GM21360 (cell line): ENCODE measurements at regions not wholly inside any gene's neighbourhood (a gene's known extent, or its start where the extent isn't known, plus 50 kb on each side); places are given as distances from the start of the nearest gene placed in this dataset.
"Not testable (repeated sequence)": the region's sequence is repeated elsewhere in the genome, so short reads cannot be mapped to it uniquely, and the experiment has no call there.

Experiments used
- ATAC-seq: cut with Tn5 transposase; IDR thresholded peaks from one replicate; pipeline ENCODE4 v1.9.1; 2021; ENCODE audit warnings: mild to moderate bottlenecking, moderate library complexity; ENCODE audit not compliant: unreplicated experiment

DNA sequence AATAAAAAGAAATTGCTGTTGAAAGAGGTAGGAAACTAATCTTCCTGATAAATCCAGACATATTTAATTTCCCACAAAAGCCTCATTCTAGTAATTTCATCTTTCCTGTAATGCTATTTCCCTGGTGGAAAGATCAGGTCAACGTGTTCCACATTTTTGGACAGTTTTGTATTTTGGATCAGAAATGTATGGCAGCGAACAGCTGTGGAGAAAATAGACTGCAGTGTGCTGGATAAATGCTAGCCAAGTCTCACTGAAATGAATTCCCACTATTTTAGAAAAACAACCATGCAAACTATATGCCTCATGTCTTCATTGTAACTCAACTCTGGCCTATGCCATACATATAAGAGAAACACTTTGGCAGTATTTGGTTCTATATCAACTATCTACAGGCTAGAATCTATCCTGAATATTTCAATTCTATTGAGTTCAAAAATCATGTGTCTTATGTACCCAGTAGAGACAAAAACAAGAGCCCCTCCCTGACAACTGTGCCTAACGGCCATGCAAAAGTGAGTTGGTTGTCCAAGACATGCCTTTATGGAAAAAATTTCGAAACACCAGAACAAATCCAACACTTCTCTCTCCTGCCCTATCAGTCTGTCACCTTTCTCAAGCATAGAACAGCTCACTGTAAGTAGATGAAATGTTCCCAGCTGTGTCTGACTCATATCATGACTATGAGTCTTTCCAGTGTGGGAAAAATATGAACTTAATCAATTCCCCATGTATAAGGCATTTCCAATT, 191.3 kb upstream of the NREP start:
- no peak for ATAC-seq

DNA sequence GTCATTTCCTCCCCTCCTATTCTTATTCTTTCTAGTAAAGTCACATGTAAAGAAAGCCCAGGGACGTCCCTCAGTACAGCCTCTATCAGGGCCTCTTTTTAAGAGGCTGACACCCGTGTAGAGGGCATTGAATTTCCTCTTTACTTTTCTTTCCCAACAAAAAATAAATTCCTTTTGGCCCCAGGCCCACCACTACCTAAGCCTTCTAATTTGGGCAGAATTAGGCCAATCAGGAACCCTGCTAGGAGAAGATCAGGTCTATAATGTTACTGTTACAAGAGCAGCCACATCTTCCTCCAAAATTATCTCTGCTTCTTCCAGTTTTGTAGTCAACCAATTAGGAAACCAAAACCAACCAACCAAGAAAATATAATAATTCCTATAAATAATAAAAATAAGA, 189.6 kb upstream of the NREP start:
- no peak for ATAC-seq

DNA sequence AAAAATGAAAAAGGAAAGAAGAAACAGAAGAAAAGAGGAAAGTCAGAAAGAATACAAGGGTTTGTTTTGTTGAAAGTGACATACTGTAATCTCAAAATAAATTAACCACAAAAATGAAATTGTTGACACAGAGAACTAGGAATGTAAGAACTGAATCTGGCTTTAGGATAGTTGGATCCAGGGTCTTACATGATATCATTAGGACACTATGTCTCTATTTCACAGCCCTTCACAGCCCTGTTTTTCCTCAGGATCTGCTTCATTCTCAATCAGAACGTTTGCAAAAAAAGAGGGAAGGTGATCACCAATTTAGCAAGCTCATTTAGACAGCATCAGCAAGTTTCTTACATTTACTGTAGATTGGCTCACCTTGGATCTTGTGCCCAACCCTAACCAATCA, 188.5 kb upstream of the NREP start:
- no peak for ATAC-seq

DNA sequence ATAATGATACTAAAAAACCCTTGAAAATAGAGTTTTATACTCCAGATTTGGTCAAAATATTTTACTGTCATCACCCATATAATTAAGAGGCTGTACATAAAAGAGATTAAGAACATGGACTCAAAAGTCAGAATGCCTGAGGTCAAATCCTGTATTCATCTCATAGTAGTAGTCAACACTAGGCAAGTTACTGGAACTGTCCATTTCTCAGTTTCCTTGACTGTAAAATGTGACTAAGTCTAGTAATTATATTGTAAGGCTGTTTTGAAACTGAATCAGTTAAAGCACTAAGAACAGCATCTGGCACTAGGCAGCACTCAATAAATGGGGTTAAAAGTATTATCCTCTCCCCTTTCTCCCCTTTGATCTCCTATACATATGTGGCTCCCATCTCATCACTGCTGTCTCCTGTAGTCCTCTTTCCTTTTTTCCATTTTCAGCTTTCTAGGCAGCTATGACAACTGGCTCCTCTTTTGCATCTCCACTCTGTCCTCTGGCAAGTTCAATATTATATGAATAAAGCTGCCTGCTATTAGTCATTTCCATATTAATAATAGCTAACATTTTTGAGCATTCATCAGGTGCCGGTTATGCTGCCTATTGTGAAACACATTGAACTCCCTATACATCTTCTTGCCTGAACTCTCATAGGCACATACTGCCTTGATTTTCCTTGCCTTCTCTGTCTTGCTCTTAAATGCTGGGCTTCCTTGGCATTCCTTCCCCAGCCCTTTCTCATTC, 185.8 kb upstream of the NREP start:
- ATAC-seq = no peak

DNA sequence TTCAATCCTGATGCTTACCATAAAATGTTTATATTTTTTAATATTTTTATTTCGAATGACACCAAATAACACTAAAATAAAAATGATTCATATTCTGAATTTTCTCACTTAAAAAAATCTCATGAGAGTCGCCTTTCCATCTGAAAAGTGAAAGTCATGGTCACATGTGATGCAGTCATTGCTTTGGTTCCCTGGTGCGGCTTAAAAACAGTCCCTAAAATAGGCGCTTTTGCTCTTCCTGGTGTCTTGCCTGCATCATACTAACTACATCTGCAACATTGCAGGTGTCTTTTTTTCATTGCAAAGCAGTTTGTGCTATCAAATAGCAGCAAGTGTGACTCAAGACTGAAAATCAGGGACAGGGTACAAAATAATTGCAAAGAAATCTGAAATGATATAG, 185.2 kb upstream of the NREP start:
- peak; percentile 68 for ATAC-seq

DNA sequence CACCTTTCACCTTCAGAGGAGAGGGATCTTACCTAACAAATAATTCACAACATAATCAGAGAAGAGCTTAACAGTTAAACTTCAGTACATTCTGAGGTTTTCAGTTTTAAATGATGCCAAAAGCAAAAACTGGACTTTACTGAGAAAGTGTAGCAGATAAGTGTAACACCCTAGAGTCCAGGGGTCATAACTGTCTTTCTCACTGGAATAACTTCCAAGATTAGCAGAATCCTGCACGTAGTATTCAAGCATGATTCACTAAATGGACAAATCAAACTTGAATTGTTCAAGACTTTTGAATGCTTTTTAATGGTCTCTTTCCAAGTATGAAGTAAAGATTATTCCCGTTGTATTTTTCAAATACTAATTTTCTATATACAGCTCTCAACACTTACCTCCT, 180.1 kb upstream of the NREP start:
- no peak for ATAC-seq

DNA sequence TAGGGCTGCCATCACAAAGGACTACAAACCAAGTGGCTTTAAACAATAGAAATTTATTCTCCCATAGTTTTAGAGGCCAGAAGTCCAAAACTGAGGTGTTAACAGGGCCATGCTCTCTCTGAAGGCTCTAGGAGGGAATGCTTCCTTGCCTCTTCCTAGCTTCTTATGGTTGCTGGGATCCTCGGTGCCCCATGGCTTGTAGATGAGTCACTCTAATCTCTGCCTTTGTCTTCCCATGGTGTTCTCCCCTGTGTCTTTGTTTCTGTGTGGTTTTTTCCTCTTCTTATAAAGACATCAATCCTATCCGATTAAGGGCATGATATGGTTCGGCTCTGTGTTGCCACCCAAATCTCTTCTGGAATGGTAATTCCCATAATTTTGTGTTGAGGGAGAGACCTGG, 178.8 kb upstream of the NREP start:
- ATAC-seq = no peak

DNA sequence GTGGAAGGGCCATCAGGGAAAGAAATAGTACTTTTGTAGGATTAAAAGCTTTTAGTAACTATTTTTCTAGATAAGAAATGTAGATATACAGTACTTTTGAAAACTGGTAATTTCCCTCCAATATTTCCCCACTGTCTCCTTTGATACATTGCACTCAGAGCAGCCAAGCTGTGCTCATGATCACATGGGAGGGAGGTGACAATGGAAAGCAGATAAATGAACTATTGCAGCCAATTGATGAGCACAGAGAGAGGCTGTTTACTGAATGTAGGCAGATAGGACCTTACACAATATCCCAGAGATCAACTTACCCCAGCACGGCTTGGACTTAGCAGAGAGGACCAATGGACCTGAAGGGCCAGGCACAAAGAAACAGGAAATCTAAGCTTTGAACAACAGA, 178.0 kb upstream of the NREP start:
- no peak for ATAC-seq

DNA sequence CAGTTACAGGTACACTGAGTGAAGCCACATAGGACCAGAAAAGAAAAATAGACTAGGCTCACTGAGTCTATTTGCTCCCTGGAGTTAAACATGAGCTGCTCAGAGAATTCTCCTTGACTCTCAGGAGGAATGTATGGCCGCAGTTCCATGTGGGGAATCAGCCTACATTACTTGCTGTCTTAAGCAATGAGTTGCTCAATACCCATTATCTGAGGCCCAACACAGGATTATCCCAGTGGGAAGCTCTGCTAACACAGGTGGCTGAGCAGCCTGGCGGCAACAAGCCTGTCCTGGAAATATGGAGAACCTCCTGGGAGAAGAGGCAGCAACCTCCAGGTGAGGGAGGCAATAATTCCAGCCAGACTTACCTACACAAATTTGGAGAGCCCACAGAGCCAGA, 177.5 kb upstream of the NREP start:
- no peak for ATAC-seq

DNA sequence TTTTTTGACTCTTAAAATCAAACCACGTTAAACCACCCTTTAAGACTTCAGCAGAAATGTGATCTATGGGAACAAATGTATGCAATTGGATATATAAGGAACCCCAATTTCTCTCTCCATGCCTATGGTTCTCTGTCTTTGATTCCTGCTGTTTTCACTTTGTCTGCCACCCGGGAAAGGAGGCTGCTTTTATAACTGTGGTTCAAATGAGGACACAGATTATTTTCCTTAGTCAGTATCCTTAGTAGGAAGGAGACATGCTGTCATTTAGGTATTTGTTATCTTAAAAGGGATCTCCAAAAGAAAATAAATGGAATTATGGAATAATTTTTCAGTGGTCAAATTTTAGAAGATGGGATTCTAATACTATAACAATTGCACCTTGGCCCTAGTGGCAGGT, 176.1 kb upstream of the NREP start:
- ATAC-seq = no peak

DNA sequence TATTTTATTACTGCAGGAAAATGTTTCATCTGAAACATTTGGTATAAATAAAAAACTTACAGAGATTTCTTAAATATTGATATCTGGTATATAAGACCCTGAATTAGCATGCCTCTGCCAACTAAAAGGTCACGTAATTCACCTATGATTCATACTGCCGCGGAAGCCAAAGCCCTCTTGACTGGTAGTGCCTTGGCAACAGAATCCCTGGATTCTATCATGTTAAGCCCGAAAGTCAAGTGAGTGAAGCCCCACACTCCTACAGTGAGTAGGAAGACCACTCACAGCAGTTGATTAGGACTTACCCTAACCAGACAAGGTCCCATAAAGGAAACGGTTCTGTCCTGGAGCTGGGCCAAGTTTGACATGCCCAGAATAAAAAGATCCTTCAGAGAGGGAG, 175.6 kb upstream of the NREP start:
- no peak for ATAC-seq

DNA sequence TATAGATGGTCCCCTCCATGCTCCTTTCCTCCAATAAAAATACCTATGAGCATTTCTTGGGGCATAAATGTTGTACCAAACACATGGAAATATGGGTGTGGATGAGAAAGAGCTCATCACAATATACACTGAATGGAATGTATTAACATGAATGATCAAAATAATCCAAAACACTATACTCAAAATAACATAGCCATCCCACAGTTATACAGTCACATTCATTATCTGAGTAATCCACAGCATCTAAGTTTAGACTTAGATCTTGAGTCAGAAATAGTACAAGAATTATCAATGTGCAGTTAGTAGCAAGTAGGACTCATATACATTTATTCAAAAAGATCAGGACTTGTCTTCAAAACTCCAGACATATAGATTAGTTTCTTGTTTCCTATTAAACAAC, 175.2 kb upstream of the NREP start:
- ATAC-seq = no peak

DNA sequence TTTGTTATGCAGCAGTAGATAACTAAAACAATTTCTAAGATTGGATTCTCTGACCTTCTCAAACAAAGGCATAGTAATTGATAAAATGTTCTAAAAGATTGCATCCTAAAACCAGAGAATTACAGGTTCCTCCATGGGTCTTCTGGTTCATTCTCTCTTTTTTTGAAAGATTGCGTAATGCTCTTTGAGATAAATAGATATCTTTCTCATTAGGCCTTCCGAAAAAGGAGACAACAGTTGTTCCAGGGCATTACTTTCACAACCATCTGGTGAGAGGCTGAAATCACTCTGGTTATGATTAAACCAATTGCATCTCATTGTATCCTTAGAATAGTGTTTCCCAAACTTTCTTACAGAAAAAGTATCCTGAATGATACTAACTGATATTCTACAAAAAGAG, 174.7 kb upstream of the NREP start:
- no peak for ATAC-seq

DNA sequence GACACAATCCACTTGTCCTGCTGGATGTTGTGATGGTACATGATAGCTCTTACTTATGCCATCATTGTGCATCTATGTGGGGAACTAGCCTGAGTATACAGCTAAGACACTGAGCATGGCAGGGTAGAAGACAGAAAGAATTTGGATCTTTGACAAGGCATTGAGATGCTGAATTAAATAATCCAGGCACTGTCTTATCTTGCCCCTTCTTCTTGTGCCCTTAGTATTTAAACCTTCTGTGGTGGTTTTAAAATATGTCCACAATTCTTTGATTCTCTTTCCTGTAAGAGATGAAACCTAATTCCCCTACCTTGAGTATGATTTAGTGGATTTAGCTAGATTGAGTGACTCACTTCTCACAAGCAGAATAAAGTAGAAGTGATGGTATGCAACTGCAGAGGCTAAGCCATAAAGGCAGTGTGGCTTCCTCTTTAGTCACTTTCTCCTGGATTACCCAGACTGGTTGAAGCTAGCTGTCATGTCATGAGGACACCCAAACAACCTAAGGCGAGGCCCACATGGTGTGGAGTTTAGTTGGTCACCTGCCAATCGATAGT, 174.0 kb upstream of the NREP start:
- no peak for ATAC-seq

DNA sequence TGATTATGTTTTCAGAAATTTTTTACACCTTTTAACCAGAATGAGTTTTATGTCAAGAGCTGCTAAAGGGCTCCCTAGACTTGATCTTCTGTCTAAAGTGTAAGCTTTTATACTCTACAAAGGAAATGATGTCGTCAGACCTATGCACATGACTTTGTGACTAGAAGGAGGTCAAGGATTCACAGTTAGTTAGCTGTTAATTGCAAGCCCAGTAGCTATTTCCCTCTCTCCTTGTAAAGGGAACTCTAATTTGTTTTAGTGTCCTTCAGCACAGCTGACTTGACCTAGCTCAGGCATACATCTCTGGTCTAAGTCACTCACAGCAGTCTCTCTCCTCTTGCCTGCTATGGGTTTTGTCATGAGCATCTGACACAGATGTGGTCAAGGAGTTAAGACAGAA, 173.5 kb upstream of the NREP start:
- ATAC-seq = no peak

DNA sequence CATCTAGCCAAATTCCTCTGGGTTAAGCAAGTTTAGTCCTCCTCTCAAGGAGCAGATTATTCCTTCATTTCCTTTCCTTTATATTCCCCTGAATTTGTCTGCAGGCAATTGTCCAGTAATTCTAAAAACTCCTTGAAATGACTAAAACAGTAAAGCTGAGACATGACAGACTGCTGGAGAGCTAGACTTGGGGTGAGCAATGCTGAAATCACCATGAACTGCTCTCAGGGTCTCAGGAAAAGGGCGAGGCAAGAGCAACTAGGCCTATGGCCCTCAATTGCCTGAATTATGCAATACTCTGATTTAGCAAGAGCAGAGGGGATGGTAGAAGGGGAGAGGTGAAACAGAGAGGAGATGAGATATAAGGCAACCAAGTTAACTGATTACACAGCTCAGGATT, 172.9 kb upstream of the NREP start:
- ATAC-seq = no peak

DNA sequence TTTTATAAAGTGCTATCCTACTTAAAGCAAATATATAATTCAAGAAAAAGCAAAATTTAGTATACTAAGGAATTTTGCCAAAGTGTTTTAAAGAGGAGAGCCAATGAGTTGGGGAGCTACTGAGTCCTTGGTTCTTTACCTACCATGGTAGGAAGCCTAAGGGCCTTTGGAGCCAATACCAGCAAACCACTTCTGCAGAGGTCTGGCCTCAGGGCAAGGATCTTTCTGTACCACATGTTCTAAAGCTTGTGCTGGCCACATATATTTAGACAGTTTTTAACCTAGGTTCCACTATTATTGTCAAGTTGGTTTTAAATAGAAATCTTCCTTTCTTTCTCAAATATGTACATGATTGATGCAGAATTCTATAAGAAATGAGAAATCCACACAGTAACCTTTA, 172.3 kb upstream of the NREP start:
- ATAC-seq = no peak

DNA sequence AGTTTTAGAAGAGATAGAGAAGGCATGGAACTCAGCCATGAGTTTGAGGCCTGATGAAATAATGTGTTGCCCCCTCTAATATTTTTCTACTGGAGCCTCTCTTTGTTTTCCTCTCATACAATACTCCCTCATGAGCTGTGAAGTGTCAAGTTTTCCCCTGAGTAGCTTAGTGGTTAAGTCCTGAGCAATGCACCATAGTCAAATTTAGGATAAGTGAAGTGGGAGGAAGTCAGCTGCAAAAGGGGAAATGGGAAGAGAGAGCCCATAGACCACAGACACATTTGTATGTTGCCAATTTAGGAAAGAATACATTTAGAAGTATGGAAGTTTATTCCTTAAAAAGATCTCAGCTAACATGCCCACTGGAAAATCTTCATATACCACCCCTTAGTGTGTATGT, 171.5 kb upstream of the NREP start:
- no peak for ATAC-seq

DNA sequence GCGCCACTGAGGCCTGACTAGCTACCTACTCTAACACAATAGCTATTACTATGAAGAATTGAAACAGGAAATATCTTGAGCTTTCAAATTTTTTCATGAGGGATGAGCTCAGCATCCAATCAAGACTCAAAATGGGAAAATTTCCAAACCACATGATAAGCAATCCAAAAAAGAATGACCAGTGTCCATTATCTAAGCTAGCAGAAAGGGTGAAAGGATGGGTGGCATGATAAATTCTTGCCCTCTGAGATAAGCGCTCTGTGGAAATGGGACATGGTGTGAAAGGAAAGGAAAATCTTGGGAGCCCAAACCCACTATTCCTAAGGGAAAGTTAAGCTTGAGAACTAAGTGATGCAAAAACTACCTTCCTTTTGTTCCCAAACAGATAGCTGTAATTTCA, 170.2 kb upstream of the NREP start:
- ATAC-seq = no peak

DNA sequence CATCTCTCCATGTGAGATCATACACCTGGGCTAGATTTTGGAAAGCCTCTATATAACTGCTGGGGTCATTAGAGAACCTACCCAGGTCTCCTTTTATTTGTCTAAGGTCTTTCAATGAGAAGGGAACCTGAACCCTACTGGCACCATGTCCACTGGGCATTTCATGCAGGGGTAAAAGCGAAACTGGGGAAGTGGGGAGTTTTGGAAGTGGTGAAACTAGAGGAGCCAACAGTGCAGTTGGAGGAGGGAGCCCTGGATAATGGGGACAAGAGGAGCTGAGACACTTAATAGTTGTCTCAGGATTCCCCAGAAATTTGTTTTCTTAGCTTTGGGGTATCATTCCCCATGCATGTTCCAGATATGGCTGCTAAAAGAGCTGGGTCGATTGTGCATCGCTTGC, 169.0 kb upstream of the NREP start:
- ATAC-seq = no peak

DNA sequence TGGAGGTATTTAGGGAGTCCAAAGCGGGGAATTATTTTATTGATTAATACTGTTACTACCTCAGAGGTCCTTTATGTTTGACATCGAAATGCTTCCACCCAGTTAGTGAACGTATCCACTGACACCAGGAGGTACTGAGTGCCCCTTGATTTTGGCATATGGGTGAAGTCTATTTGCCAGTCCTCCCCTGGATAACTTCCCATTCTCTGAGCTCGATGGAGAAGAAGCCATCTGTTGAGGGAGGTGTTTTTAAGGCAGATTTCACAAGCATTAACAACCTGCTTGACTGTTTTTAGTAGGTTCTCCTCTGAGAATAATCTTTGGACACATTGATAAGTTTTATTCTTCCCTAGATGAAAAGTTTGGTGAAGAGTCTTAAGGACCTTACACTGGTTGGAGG, 165.3 kb upstream of the NREP start:
- ATAC-seq = no peak

DNA sequence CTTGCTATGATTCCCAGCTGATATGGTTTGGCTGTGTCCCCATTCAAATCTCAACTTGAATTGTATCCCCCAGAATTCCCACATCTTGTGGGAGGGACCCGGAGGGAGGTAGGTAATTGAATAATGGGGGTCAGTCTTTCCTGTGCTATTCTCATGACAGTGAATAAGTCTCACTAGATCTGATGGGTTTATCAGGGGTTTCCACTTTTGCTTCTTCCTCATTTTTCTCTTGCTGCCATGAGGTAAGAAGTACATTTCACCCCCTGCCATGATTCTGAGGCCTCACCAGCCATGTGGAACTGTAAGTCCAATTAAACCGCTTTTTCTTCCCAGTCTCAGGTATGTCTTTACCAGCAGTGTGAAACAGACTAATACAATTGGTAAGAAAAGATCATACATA, 164.7 kb upstream of the NREP start:
- ATAC-seq = not testable (repeated sequence)
